WERI-Rb-1 (cell line): ENCODE measurements at regions not wholly inside any gene's neighbourhood (a gene's known extent, or its start where the extent isn't known, plus 50 kb on each side); places are given as distances from the start of the nearest gene placed in this dataset.

Experiments
- DNase-seq: peaks from one replicate; pipeline ENCODE4 v3.0.0-alpha.2; 2020
- H3K27ac ChIP-seq: fragments of 250-450 bp; sonication (Bioruptor Pico); 2 replicates; pipeline ENCODE4 v1.5.1; 2020; ENCODE audit warnings: mild to moderate bottlenecking, moderate library complexity
- H3K27me3 ChIP-seq: fragments of 250-450 bp; sonication (Bioruptor Pico); 2 replicates; pipeline ENCODE4 v1.5.1; 2021; ENCODE audit warnings: mild to moderate bottlenecking, low read depth, moderate library complexity; ENCODE audit not compliant: insufficient read depth, severe bottlenecking
- H3K36me3 ChIP-seq: fragments of 250-450 bp; sonication (Bioruptor Pico); 2 replicates; pipeline ENCODE4 v1.5.1; 2020; ENCODE audit warnings: mild to moderate bottlenecking, moderate library complexity
- H3K4me3 ChIP-seq: 2 replicates; pipeline ENCODE4 v1.5.1; 2011; ENCODE audit warnings: low read depth, mild to moderate bottlenecking, control low read depth, low read length
- H3K9me3 ChIP-seq: fragments of 250-450 bp; sonication (Bioruptor Pico); 2 replicates; pipeline ENCODE4 v1.5.1; 2021; ENCODE audit warnings: mild to moderate bottlenecking, moderate library complexity; ENCODE audit not compliant: severe bottlenecking
- CTCF ChIP-seq: IDR thresholded peaks from 2 replicates; pipeline ENCODE4 v1.5.1; 2011; ENCODE audit warnings: low read depth, mild to moderate bottlenecking, control low read depth, inconsistent platforms, low read length

- H3K36me3 ChIP-seq, result no peaks in the 10 kb centered on the region
- H3K9me3 ChIP-seq, result no peaks in the 10 kb centered on the region
- H3K4me3 ChIP-seq, result no peak overlapping the region
- H3K27ac ChIP-seq, result no peak overlapping the region
- TF ChIP-seq CTCF, result no peak
- no peak for DNase-seq
- peaks cover 3% of the 10 kb centered on the region for H3K27me3 ChIP-seq
Observed at GRCh38 chr14:100664841-100665510, 61.7 kb upstream of the DLK1 start.

- DNase-seq, result no peak
- TF ChIP-seq CTCF, result no peak
- no peak overlapping the region for H3K27ac ChIP-seq
- no peaks in the 10 kb centered on the region for H3K36me3 ChIP-seq
- no peak overlapping the region for H3K4me3 ChIP-seq
- peaks cover 3% of the 10 kb centered on the region for H3K27me3 ChIP-seq
- no peaks in the 10 kb centered on the region for H3K9me3 ChIP-seq
Observed at GRCh38 chr14:100665511-100666032, 61.1 kb upstream of the DLK1 start.

- Histone ChIP-seq H3K36me3 (no peaks in the 10 kb centered on the region), H3K27ac (no peak overlapping the region), H3K4me3 (no peak overlapping the region), H3K27me3 (peaks cover 3% of the 10 kb centered on the region), H3K9me3 (no peaks in the 10 kb centered on the region)
- no peak for DNase-seq
- TF ChIP-seq CTCF, result no peak
Observed at GRCh38 chr14:100666403-100666802, 60.3 kb upstream of the DLK1 start.

GRCh38 chr14:100666851-100667250 lies 59.8 kb upstream of the DLK1 start:
- no peak for TF ChIP-seq CTCF
- Histone ChIP-seq H3K27me3 (peaks cover 3% of the 10 kb centered on the region), H3K4me3 (no peak overlapping the region), H3K36me3 (no peaks in the 10 kb centered on the region), H3K27ac (no peak overlapping the region), H3K9me3 (no peaks in the 10 kb centered on the region)
- no peak for DNase-seq

GRCh38 chr14:100667656-100668055 lies 59.0 kb upstream of the DLK1 start:
- peaks cover 3% of the 10 kb centered on the region for H3K27me3 ChIP-seq
- H3K4me3 ChIP-seq, result no peak overlapping the region
- H3K27ac ChIP-seq, result no peak overlapping the region
- DNase-seq, result no peak
- TF ChIP-seq CTCF, result no peak
- H3K36me3 ChIP-seq, result no peaks in the 10 kb centered on the region
- H3K9me3 ChIP-seq, result no peaks in the 10 kb centered on the region

DNA sequence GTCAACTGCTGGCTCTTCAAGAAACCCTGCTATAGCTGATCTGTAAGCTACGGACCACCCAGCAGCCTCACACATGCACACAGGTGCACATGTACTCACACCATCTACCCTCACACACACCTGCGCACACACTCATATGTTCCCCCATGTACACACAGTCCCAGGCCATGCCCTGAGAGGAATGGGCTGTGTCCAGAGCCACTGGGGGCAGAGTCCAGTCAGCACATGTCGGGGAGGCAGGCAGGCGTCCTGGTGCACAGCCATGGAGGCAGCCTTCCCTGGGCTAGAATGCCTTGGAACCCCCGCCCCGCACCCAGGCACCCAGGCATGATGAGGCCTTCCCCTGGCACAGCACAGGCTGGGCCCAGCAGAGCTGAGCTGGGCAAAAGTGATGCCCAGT lies 58.3 kb upstream of the DLK1 start:
- TF ChIP-seq CTCF, result no peak
- Histone ChIP-seq H3K27ac (no peak overlapping the region), H3K27me3 (peaks cover 3% of the 10 kb centered on the region), H3K9me3 (no peaks in the 10 kb centered on the region), H3K36me3 (no peaks in the 10 kb centered on the region), H3K4me3 (no peak overlapping the region)
- no peak for DNase-seq
